ENCODE measurements at regions not wholly inside any gene's neighbourhood (a gene's known extent, or its start where the extent isn't known, plus 50 kb on each side); places are given as distances from the start of the nearest gene placed in this dataset.

DNA sequence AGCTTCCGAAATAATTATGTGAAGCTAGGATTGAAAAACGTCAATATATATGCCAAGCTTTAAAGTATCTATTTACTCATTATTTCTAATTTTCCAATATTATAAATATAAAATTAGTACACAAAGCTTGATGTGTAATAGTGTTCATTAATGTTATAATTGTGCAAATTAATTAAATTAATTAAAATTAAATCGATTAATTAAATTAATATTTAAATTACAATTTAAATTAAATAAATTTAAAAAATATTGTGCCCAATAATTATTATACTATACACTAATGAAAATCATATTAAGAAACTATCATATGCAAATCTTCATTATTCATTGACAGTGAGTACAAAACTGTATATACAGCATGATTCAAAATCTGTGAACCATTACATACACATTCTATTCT, 409.8 kb downstream of the FAM170A start:
- Histone ChIP-seq H2AFZ (ENCODE audit: low read length, unreplicated experiment) (no peak overlapping the region), H3K27ac (ENCODE audit: low read depth, low read length) (no peak overlapping the region), H3K36me3 (ENCODE audit: insufficient read depth, low read length) (no peaks in the 10 kb centered on the region), H3K4me3 (ENCODE audit: low read depth, low read length) (no peak overlapping the region), H3K4me1 (ENCODE audit: control insufficient read depth, insufficient read depth, low read length, unreplicated experiment) (no peaks in the 10 kb centered on the region), H3K27me3 (ENCODE audit: insufficient read depth, low read length) (no peaks in the 10 kb centered on the region), H3K79me2 (ENCODE audit: control insufficient read depth, insufficient read depth, low read length, unreplicated experiment) (no peaks in the 10 kb centered on the region)

DNA sequence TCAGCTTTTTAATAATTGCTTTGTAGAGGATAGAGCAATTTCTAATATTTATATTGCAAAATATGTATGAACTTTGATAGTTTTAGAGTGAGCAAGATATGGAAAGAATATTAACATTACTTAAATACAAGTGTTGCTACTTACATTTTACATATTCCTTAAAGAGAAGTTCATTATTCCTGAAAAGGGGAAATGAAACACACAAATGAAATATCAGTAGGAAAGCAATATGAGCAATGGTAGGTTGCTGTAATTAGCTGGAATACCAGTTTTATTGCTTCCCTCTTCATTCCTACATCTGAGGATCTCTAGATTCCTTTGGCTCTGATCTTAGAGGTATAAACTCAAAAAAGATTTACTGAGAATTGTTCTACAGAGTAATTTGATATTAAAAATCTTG, 414.1 kb downstream of the FAM170A start:
- no peaks in the 10 kb centered on the region for H3K79me2 ChIP-seq (ENCODE audit: control insufficient read depth, insufficient read depth, low read length, unreplicated experiment)
- H3K27me3 ChIP-seq (ENCODE audit: insufficient read depth, low read length) = no peaks in the 10 kb centered on the region
- no peak overlapping the region for H3K4me3 ChIP-seq (ENCODE audit: low read depth, low read length)
- H3K4me1 ChIP-seq (ENCODE audit: control insufficient read depth, insufficient read depth, low read length, unreplicated experiment) = no peaks in the 10 kb centered on the region
- H3K36me3 ChIP-seq (ENCODE audit: insufficient read depth, low read length) = no peaks in the 10 kb centered on the region
- no peak overlapping the region for H2AFZ ChIP-seq (ENCODE audit: low read length, unreplicated experiment)
- no peak overlapping the region for H3K27ac ChIP-seq (ENCODE audit: low read depth, low read length)

DNA sequence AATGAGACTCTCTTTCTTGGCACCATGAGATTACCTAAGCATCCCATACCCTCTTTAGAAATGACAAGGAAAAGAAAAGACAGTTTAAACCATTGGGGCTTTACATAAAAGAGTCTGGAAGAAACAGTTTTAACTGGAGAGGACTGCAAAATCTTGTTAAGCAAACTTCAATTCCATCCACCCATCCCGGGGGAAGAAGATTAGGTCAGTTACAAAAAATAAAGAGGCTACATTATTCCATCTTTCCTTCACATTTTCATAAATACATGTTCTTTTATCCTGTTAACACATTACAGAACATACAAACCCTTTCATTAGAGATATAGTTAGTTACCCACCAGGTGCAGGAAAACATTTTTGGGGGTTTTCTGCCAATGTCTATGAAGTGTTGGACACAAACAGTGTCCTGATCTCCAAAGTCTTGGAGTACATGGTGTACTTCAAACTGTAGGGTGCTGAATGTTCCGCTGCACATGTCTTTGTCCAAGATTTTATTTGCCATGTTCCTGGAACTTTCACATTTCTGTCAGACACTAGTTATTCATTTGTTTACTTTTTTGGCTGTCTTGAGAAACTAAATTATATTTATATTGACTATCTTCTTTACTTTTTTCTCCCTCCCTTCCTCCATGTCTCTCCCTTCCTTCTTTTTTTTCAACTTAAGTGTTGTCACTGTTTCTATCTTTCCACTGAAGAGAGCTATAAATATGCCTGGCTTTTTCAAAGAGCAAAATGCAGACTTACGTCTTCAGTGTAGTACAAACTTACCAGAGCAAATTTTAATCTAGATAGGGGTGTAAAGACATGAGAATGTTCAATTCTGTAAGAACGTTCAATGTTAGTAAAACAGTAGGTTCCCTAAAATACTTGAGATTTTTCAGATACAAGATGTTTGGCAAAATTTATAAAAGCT, 410.9 kb upstream of the PRR16 start:
- H3K4me1 ChIP-seq (ENCODE audit: control insufficient read depth, insufficient read depth, low read length, unreplicated experiment) = peaks cover 7% of the 10 kb centered on the region
- H3K27me3 ChIP-seq (ENCODE audit: insufficient read depth, low read length) = no peaks in the 10 kb centered on the region
- H2AFZ ChIP-seq (ENCODE audit: low read length, unreplicated experiment) = no peak overlapping the region
- no peaks in the 10 kb centered on the region for H3K79me2 ChIP-seq (ENCODE audit: control insufficient read depth, insufficient read depth, low read length, unreplicated experiment)
- H3K36me3 ChIP-seq (ENCODE audit: insufficient read depth, low read length) = no peaks in the 10 kb centered on the region
- H3K4me3 ChIP-seq (ENCODE audit: low read depth, low read length) = no peak overlapping the region
- no peak overlapping the region for H3K27ac ChIP-seq (ENCODE audit: low read depth, low read length)

DNA sequence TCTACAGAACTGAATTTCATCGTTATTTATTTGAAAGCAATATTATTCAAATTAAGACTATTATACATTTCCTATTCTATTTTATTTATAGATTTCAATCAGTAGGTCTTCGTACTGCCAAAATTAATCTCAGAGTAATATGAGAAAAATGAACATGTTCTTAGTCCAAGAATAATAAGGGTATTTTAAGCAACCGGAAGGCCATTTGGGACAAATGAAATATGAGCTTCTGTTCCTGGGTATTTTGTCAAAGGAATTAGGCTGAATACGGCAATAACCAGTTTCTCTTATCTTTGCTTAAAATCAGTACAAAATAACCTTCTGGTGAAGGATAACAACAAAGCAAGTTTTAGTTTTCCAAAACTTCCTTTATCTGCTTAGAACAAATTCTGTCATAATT, 410.3 kb upstream of the PRR16 start:
- Histone ChIP-seq H3K4me1 (ENCODE audit: control insufficient read depth, insufficient read depth, low read length, unreplicated experiment) (peaks cover 7% of the 10 kb centered on the region), H2AFZ (ENCODE audit: low read length, unreplicated experiment) (no peak overlapping the region), H3K79me2 (ENCODE audit: control insufficient read depth, insufficient read depth, low read length, unreplicated experiment) (no peaks in the 10 kb centered on the region), H3K4me3 (ENCODE audit: low read depth, low read length) (no peak overlapping the region), H3K27me3 (ENCODE audit: insufficient read depth, low read length) (no peaks in the 10 kb centered on the region), H3K36me3 (ENCODE audit: insufficient read depth, low read length) (no peaks in the 10 kb centered on the region), H3K27ac (ENCODE audit: low read depth, low read length) (no peak overlapping the region)

DNA sequence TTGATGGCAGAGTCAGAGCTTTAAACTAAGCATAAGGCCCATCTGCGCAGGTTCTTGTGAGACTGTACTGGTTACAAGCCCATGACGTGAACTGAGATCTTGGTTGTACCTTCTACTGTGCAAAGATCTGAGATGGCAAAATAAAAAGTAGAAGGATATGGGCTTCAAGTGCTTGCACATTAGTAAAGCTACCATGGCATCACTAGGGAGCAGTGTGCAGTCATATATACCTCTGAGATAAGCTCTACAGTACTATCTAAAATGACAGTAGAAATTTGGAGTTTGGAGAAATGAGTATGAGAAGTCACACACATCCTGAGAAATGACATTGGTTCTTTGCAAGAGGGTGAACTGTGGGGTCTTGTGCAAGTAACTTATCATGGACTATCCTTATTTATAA, 408.2 kb upstream of the PRR16 start:
- Histone ChIP-seq H2AFZ (ENCODE audit: low read length, unreplicated experiment) (peak overlapping the region; percentile 48), H3K27me3 (ENCODE audit: insufficient read depth, low read length) (no peaks in the 10 kb centered on the region), H3K79me2 (ENCODE audit: control insufficient read depth, insufficient read depth, low read length, unreplicated experiment) (no peaks in the 10 kb centered on the region), H3K4me3 (ENCODE audit: low read depth, low read length) (no peak overlapping the region), H3K27ac (ENCODE audit: low read depth, low read length) (no peak overlapping the region), H3K36me3 (ENCODE audit: insufficient read depth, low read length) (no peaks in the 10 kb centered on the region), H3K4me1 (ENCODE audit: control insufficient read depth, insufficient read depth, low read length, unreplicated experiment) (peaks cover 7% of the 10 kb centered on the region)

DNA sequence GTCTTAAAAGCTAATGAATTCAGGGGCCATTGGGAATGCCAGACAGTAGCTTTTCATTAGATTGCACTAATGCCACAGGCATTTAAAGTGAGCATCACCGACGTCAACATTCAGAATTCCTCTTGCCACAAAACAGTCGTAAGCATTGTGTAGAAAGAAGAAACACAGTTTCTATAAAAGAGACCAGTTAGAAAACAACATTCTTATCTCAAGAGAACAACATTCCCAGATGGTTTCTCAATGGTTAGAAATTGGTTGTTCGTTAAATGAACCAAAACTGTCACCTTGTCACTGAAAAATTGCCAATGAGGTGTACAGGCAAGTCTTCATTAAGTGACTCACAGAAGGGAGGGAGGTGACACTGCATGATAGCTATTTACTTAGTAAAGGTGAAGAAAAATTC, 401.6 kb upstream of the PRR16 start:
- Histone ChIP-seq H3K4me1 (ENCODE audit: control insufficient read depth, insufficient read depth, low read length, unreplicated experiment) (no peaks in the 10 kb centered on the region), H3K27ac (ENCODE audit: low read depth, low read length) (no peak overlapping the region), H3K27me3 (ENCODE audit: insufficient read depth, low read length) (no peaks in the 10 kb centered on the region), H3K36me3 (ENCODE audit: insufficient read depth, low read length) (no peaks in the 10 kb centered on the region), H3K4me3 (ENCODE audit: low read depth, low read length) (no peak overlapping the region), H3K79me2 (ENCODE audit: control insufficient read depth, insufficient read depth, low read length, unreplicated experiment) (no peaks in the 10 kb centered on the region), H2AFZ (ENCODE audit: low read length, unreplicated experiment) (no peak overlapping the region)

DNA sequence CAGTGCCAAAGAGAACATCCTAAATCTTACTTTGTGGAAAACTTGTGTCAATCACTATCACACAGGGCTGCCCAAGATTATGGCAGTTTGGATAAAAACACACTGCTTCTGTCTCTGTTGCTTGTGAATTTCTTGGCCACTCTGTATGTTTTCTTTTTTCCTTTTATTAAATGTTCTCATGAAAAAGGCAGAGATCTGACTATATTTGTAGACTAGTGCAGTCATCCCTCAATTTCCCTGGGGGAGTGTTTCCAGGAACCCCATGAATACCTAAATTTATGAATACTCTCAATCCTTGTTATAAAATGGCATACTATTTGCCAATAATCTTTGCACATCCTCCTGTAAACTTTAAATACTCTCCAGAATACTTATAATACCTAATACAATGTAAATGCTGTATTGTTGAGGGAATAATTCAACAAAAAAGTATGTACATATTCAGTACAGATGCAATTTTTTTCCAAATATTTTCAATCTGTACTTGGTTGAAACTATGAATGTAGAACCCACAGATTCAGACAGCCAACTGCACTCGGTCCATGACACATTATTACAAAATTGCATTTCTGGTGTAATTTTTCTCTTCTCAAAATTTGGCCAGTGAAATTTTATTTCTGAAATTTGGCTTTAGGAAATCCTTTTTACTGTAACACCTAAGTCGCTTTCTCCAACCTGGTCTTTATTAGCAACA, 391.9 kb upstream of the PRR16 start:
- Histone ChIP-seq H3K4me1 (ENCODE audit: control insufficient read depth, insufficient read depth, low read length, unreplicated experiment) (no peaks in the 10 kb centered on the region), H2AFZ (ENCODE audit: low read length, unreplicated experiment) (no peak overlapping the region), H3K79me2 (ENCODE audit: control insufficient read depth, insufficient read depth, low read length, unreplicated experiment) (no peaks in the 10 kb centered on the region), H3K27me3 (ENCODE audit: insufficient read depth, low read length) (no peaks in the 10 kb centered on the region), H3K36me3 (ENCODE audit: insufficient read depth, low read length) (no peaks in the 10 kb centered on the region), H3K27ac (ENCODE audit: low read depth, low read length) (no peak overlapping the region), H3K4me3 (ENCODE audit: low read depth, low read length) (no peak overlapping the region)

DNA sequence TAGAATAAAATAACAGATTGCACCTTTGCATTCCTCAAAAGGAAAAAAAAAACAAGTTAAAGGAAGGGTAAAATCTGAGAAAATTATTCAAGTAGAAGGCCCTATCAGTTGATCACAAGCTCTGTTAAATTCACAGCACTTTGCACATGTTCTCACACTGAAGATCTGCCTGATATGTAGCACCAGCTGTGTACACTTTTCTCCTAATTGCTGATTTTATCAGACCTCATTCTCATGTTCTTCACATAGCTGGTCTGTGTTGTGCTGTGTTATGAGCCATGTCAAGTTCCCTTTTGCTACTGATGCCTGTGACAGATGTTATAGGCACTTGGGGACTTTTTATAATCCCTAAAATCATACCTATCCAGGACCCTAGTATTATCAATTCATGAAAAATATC, 390.4 kb upstream of the PRR16 start:
- H3K79me2 ChIP-seq (ENCODE audit: control insufficient read depth, insufficient read depth, low read length, unreplicated experiment) = no peaks in the 10 kb centered on the region
- H3K27ac ChIP-seq (ENCODE audit: low read depth, low read length) = no peak overlapping the region
- no peak overlapping the region for H2AFZ ChIP-seq (ENCODE audit: low read length, unreplicated experiment)
- H3K4me1 ChIP-seq (ENCODE audit: control insufficient read depth, insufficient read depth, low read length, unreplicated experiment) = no peaks in the 10 kb centered on the region
- no peaks in the 10 kb centered on the region for H3K27me3 ChIP-seq (ENCODE audit: insufficient read depth, low read length)
- H3K4me3 ChIP-seq (ENCODE audit: low read depth, low read length) = no peak overlapping the region
- H3K36me3 ChIP-seq (ENCODE audit: insufficient read depth, low read length) = no peaks in the 10 kb centered on the region

DNA sequence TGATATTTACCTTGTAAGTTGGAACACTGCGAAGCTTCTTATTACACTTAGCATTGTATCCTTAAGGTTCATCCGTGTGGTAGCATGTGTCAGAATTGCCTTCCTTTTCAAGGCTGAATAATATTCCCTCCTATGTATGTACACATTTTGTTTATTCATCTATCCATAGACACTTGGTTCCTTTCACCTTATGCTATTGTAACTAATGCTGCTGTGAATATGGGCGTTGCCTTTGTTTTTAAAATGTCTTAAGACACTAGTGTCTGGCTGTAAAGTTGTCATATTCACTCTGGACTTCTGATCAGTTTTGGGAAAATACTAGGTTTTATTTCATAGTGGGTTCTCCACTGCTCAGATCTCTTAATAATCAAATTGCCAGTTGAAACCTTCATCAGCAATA, 383.3 kb upstream of the PRR16 start:
- H3K27me3 ChIP-seq (ENCODE audit: insufficient read depth, low read length) = no peaks in the 10 kb centered on the region
- H3K27ac ChIP-seq (ENCODE audit: low read depth, low read length) = no peak overlapping the region
- no peaks in the 10 kb centered on the region for H3K4me1 ChIP-seq (ENCODE audit: control insufficient read depth, insufficient read depth, low read length, unreplicated experiment)
- no peak overlapping the region for H3K4me3 ChIP-seq (ENCODE audit: low read depth, low read length)
- no peak overlapping the region for H2AFZ ChIP-seq (ENCODE audit: low read length, unreplicated experiment)
- no peaks in the 10 kb centered on the region for H3K36me3 ChIP-seq (ENCODE audit: insufficient read depth, low read length)
- H3K79me2 ChIP-seq (ENCODE audit: control insufficient read depth, insufficient read depth, low read length, unreplicated experiment) = no peaks in the 10 kb centered on the region

DNA sequence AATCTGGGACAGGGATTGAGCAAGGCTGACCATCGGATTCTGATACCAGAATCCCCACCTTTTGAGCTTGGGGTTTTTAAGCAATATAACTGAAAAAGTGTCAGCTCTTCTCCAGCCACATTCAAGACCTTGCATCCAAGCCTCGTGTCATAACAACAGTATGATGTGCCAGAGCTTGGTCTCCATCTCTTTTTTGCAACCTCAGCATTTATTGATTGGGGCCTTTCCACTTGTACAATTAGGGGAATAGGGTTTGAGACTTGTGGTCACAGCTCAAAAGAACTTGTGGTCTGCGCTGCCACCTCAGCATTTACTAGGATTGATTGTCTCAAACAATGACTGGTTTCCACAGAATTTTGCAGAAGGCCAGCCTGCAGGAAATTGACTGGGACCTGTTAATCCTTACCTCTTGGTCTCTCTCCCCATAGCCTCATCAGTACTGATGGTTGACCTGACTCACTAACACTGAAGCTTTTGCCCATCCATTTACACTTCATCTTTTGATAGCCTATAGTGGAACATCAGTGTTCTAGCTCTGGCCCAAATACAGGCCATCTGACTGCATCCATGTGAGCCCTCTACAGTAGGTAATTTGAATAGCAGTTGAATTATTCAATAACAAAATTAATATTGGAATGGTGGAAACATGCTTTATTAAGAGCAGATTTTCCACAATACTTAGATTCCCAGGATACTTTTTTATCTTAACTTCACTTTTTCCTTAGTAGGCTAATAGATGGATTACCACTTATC, 381.6 kb upstream of the PRR16 start:
- Histone ChIP-seq H3K4me3 (ENCODE audit: low read depth, low read length) (no peak overlapping the region), H3K36me3 (ENCODE audit: insufficient read depth, low read length) (no peaks in the 10 kb centered on the region), H3K79me2 (ENCODE audit: control insufficient read depth, insufficient read depth, low read length, unreplicated experiment) (no peaks in the 10 kb centered on the region), H3K27ac (ENCODE audit: low read depth, low read length) (no peak overlapping the region), H3K4me1 (ENCODE audit: control insufficient read depth, insufficient read depth, low read length, unreplicated experiment) (no peaks in the 10 kb centered on the region), H3K27me3 (ENCODE audit: insufficient read depth, low read length) (no peaks in the 10 kb centered on the region), H2AFZ (ENCODE audit: low read length, unreplicated experiment) (peak overlapping the region; percentile 29)
